ENCODE measurements at regions not wholly inside any gene's neighbourhood (a gene's known extent, or its start where the extent isn't known, plus 50 kb on each side); places are given as distances from the start of the nearest gene placed in this dataset.

DNA sequence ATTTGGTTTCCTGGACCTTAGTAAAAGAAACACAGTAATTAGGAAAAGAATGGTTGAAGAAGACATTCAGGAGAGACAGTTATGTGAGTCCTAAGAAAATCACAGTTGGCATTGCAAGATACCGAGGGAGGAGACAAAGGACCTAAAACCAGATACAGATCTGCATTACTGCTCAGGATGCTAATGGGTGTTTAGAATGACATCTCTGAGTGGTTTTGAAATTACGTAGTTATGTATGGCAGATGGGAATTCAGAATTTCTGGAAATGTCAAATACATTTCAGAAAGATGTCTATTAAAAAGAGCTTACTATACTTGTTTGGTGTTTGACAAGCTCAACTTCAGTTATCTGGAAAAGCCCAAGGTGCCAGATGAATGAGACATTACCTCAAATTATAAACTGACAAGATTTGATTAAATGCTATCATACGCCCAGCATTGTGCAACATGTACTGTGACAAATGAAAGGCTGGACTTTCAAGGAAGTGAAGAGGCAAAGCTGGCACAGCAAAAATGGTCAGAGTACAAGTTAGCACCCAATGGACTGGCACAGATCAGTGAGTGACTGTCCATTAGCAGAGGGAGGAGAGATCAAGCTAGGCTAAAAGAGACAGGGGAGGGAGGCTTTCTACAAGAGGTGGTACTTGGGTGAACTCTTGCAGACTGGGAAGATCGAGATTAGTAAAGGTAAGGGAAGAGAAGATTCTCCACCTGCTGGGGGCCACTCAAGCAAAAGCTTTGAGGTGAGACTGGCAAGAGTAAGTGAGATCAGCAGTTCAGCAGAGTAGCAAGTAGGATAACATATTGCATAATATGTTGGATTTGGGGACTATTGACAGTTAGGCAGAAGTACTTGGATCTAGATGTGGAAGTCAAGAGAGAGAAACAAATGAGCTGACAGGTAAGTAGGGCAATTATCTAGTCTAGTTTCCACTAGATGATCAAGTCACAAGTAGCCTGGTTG lies 168.9 kb downstream of the CYRIA start:
- no peak for DNase-seq

DNA sequence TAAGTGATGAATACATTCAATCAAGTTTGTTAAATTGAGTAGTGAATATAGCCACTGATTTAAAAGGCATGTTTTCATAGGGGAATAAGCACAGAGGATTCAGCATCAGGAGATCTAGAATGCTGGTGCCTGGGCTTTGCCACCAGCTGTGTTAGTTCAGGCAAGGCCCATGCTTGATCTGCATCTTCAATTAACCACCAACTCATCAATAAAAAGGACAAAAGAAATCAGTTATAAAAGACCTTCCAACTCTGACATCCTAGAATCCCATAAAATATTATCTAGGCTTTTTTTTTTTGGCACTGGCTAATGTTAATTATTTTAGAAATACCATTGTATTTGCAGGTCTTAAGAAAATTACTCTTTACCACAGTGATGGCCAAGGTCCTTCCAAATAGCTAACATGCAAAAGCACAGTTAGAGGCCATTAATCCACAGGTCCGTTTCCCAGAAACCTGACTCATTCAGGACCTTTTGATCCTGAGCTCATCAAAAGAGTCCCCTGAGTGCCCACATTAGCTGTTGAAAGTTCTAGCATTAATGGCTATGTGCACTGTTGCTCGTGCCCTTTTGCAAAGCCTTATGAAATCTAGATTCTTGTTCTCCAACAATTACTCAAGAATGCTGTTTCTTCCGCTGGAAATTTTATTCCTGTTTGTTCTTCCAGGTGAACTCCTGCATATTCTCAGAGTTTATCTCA lies 170.0 kb downstream of the CYRIA start:
- DNase-seq, result no peak

DNA sequence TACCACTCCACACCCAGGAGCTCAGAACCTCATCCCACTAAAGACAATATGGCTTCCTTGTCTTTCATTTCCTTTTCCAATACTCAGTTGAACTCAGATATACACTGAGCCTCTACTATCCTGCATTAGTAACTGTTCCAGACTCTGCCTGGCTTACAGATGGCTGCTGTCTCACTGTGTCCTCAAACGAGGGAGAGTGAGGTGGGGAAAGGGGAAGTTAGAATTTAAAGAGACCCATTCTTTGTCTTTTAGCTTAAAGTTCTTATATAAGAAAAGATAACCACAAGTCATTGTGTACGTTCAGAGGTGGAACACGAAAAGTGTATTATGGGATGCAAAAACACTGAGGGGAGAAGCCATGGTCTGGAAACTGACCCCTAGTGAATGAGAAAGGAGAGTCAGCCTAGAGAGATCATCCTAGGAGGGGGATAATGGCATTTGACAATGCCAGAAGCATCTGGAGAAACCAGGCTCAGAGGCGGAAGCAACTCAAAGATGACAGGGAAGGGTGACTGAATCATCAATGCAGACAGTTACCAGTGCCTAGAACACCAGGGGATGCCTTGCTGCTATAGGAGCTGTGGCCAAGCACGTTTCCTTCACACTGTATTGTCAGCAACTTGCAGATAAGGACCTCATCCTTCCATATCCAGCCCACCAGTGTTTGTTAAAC lies 170.7 kb downstream of the CYRIA start:
- no peak for DNase-seq

GRCh38 chr2:16493788-16494187 lies 171.8 kb downstream of the CYRIA start:
- no peak for DNase-seq

GRCh38 chr2:16487686-16488085 lies 177.9 kb downstream of the CYRIA start:
- DNase-seq, result no peak

DNA sequence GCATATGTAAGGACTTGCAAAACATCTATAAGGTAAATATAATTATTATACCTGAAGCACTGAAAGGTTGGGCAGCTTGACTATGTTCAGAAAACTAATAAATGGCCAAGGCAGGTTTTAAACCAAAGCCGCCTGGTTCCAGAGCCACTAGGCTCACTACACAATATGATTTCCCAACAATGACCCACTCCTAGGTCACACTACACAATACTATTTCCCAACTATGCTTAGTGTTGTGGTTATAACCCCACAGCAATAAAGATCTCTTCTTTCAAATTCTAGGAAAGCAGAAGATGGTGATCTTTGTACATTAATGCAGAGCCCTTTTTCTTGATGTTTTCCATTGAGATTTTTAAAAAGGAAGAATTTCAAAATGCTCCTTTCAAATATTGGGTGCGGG lies 180.4 kb downstream of the CYRIA start:
- no peak for DNase-seq

DNA sequence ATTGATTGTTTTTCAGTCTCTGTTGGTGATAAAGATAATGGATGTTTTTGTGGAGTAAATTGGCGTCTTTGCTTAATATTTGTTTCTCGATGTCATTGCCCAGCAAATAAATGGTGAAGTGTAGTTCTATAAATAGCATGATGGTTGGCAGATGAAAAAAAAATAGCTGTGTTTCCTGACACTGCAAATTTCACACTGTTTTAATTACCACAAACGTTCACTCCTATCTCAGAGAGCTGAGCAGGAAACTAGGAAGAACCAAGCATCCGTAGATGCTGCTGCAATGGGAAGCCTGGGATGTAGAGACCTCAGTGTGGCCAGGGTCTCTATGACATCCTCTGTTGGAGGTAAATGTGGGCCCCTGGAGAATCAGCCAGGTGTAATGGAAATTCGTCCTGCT lies 183.2 kb downstream of the CYRIA start:
- DNase-seq, result no peak

GRCh38 chr2:16481351-16481750 lies 184.3 kb downstream of the CYRIA start:
- DNase-seq, result no peak

DNA sequence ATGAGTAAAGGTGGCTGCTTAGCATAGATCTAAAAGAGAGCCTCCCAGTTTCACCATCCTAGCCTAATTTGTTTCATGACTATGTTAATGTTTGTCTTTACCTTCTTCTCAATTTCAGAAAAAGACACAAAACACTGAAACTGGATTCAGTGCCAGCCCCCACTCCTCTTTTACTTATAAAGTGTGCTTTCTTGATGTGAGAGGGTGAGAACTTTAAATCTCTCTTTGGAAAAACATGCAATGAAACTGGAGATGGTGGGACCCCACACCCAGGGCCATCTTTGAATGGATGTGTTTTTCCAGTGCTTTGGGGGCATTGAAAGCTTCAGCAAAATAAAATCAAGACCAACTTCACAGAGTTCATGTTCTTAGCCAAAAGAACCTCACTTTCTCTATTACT lies 185.9 kb downstream of the CYRIA start:
- DNase-seq, result no peak

- no peak for DNase-seq
These were observed 187.0 kb downstream of the CYRIA start for GRCh38 chr2:16478434-16479210.

GRCh38 chr2:16477648-16478047 lies 188.0 kb downstream of the CYRIA start:
- no peak for DNase-seq

DNA sequence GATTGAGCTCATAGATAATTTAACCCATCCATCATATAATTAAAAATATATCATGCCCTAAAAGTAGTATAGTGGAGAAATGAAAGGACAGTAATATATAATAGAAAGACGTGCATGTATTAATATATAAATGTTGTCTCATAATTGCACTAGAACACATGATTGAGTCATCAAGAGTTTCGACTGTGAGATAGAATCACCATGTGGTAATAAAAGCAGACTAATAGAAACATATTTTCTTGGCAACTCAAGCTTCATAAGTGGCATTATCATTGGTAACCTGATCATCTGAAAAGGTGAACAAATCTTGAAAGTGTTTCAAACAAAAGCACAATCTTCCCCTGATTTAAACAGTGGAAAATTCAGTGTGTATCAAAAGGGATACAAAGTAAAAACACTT lies 188.8 kb downstream of the CYRIA start:
- no peak for DNase-seq

DNA sequence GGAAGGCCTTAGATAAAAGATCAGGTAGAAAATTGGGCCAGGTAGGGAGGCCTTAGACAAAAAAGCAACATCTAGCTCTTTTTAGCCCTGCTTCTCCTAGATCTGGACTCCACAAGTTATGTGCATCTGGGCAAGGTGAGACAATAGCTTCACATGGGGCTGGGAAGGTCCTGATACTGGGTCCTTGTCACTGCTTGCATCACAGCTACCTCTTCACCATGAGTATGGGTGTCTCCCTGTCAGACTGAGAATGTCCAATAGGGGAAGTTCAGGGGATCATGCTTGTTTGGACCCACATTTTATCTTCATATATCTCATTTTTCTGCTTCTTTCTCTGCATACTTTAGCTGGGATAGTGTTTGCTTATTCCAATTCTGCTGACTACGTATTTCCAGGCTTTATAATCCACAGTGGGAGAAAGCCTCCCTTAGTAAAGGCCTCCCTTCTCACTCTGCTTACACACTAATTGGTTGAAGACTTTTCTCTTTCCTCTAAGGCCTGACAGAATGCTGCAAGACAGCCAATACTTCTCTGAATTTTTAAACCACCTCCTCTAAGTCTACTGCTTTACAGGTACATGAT lies 189.6 kb downstream of the CYRIA start:
- no peak for DNase-seq

DNA sequence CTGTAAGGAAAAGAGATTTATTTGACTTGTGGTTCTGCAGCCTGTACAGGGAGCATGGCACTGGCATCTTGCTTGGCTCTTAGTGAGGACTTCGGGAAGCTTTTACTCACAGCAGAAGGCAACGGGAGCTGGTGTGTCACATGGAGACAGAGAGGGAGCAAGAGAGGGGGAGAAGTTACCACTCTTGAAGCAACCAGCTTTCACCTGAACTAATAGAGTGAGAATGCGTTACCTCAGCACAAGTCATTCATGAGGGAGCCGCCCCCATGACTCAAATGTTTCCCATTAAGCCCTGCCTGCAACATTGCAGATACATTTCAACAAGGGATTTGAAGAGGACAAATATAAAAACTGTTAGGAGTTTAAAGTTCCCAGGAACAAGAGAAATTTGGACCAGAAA lies 190.0 kb downstream of the CYRIA start:
- no peak for DNase-seq

GRCh38 chr2:16473575-16473974 lies 192.1 kb downstream of the CYRIA start:
- DNase-seq, result no peak

DNA sequence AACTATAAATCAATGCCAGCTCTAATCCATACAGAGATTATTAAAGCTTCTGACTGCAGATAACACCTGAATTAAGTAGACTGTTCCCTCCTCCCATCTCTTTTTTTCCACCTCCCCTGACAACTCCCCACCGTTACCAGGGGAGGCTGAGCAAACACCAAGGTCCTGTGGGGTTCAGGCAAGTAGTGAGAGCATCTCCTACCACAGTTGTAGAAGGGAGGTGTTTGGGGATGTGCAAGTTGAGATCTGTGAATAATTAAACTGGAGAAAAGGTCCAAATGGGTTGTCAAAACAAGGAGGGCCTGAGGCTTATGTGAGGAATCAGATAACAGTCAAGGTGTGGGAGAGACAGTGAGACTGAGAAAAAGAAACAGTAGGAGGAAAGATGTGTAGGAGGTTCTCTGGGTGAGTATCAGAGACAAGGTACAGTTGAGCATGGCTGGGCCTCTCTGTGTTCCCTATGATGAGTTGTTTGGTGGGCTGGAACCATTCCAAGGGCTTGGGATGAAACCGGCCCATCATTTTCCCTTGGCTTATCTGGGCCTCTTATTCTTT lies 194.6 kb downstream of the CYRIA start:
- no peak for DNase-seq

- no peak for DNase-seq
These were observed 198.8 kb downstream of the CYRIA start for GRCh38 chr2:16466821-16467151.

DNA sequence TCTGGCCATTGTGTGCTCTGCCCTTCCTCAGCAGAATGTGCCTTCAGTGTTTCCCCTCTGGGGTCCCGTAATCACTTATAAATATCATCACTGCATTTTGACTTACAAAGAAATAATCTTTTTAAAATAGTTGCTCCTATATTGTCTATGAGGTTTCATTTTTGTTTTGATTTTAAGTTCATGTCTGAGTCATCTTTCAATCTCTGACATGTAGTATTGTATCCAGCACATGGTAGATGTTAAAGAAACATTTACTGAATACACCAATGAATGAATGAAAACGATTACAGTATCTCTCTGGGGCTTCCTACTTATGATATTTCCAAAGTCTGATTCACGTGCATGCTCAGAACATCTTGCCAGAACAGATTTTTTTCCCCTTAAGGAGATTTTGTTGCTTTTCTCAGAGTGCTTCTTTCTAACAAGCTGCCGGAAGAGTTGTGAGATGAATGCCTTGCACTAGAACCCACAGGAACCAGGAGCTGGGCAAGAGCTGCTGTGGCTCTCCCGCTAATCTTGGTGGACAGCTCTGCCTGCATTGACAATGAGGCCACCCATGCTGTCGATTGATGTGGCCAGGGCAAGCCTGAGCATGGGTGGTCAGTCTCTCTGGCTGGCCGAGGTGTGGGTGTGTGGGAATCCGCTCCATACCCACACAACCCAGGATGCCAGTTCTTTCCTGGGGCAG lies 199.4 kb downstream of the CYRIA start:
- DNase-seq, result no peak

DNA sequence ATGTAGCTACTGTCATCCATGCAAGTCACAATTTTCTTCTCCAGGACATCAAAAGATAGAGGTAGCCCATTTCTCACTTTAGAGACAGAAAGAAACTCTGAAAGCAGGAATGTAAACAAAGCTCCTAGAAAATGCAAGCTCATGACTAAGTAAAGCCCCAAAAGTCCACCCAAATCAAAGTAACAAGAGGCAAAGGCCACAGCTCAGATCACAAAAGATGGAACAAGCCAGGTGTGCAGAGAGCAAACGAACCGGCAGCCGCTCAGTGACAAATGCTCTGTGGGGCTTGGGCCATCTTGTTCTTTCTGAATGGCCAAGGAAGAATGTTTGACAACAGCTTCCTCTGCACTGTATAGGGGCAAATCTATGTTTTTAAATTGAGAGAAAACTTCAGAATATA lies 201.0 kb downstream of the CYRIA start:
- DNase-seq, result no peak

DNA sequence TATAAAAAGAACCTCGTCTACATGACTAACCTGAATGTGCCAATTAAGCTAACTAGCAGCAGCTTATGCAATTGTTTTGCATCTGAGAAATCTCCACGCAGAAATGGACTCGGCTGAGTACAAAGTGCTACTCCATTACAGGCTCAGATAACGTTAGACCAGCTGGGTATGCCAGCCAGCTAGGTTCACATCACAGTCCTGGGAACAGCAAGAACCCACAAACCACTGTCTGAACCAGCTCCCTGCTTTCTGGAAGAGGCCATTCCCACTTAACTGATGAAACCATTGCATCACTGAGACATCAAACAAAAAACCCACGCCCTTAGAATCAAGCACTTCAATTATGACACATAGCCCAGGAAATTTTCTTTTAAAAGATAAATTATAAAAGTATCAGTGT lies 202.7 kb downstream of the CYRIA start:
- no peak for DNase-seq

DNA sequence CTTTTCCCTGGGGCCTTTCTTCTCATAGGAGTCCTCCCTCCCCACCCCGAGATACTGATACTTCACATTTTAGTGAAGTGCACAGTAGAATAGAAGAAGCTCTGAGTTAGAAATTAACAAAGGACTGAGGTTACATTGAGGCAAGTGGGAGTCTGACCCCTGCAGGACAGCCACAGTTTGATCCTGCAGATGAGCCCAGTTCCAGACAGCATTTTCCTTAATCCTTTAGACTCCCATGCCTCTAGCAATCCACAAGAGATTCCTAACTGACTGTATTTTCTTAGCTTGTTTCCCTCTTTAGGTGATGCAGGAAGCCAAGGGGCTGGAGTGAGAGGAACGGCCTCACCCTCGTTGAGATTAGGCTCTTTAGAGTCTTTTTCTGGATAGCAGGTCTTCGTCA lies 204.0 kb downstream of the CYRIA start:
- no peak for DNase-seq

- no peak for DNase-seq
These were observed 206.0 kb downstream of the CYRIA start for GRCh38 chr2:16459606-16460005.
